Duodenal mucosa (tissue), 2 donors: ENCODE measurements at regions not wholly inside any gene's neighbourhood (a gene's known extent, or its start where the extent isn't known, plus 50 kb on each side); places are given as distances from the start of the nearest gene placed in this dataset.
"Not testable (repeated sequence)": the region's sequence is repeated elsewhere in the genome, so short reads cannot be mapped to it uniquely, and the experiment has no call there.

Experiments used
- H3K27ac ChIP-seq: one replicate; pipeline ENCODE4 v1.7.0; 2013; ENCODE audit warnings: low read depth, low read length
- H3K27me3 ChIP-seq, 2 donors: one replicate each; pipeline ENCODE4 v1.7.0; 2013; ENCODE audit warnings: low read length in 2 of 2, control low read depth in 1 of 2; ENCODE audit not compliant: insufficient read depth in 2 of 2, control insufficient read depth in 1 of 2
- H3K36me3 ChIP-seq, 2 donors: one replicate each; pipeline ENCODE4 v1.7.0; 2013; ENCODE audit warnings: low read length in 2 of 2, control low read depth in 1 of 2; ENCODE audit not compliant: insufficient read depth in 2 of 2, control insufficient read depth in 1 of 2
- H3K4me1 ChIP-seq, 2 donors: one replicate each; pipeline ENCODE4 v1.7.0; 2013; ENCODE audit warnings: low read length in 2 of 2, control low read depth in 1 of 2; ENCODE audit not compliant: insufficient read depth in 2 of 2, control insufficient read depth in 1 of 2
- H3K4me3 ChIP-seq, 2 donors: one replicate each; pipeline ENCODE4 v1.7.0; 2013; ENCODE audit warnings: low read length in 2 of 2, low read depth in 1 of 2
- H3K9ac ChIP-seq, 2 donors: one replicate each; pipeline ENCODE4 v1.7.0; 2013; ENCODE audit warnings: low read length in 2 of 2, low read depth in 1 of 2
- H3K9me3 ChIP-seq, 2 donors: one replicate each; pipeline ENCODE4 v1.7.0; 2013; ENCODE audit warnings: low read length in 2 of 2, control low read depth in 1 of 2; ENCODE audit not compliant: control insufficient read depth in 1 of 2

- not testable (repeated sequence) for H3K4me1 ChIP-seq, H3K36me3 ChIP-seq, H3K27ac ChIP-seq, H3K4me3 ChIP-seq, H3K9ac ChIP-seq, H3K27me3 ChIP-seq, H3K9me3 ChIP-seq
Measured at GRCh38 chr9:31572190-31572589, 812.3 kb upstream of the ACO1 start.

- H3K27ac ChIP-seq = no peak overlapping the region
- no peak overlapping the region for H3K9ac ChIP-seq
- no peaks in the 10 kb centered on the region for H3K4me1 ChIP-seq
- no peak overlapping the region for H3K4me3 ChIP-seq
- no peaks in the 10 kb centered on the region for H3K36me3 ChIP-seq
- no peaks in the 10 kb centered on the region for H3K9me3 ChIP-seq
- no peaks in the 10 kb centered on the region for H3K27me3 ChIP-seq
Measured at GRCh38 chr9:31573561-31573960, 810.9 kb upstream of the ACO1 start.

- H3K4me3 ChIP-seq = no peak overlapping the region
- H3K27ac ChIP-seq = no peak overlapping the region
- no peaks in the 10 kb centered on the region for H3K9me3 ChIP-seq
- H3K9ac ChIP-seq = no peak overlapping the region
- H3K4me1 ChIP-seq = no peaks in the 10 kb centered on the region
- H3K36me3 ChIP-seq = no peaks in the 10 kb centered on the region
- H3K27me3 ChIP-seq = no peaks in the 10 kb centered on the region
Measured at GRCh38 chr9:31574006-31574765, 810.3 kb upstream of the ACO1 start.

GRCh38 chr9:31582071-31582470, 802.4 kb upstream of the ACO1 start:
- H3K27ac ChIP-seq = no peak overlapping the region
- no peaks in the 10 kb centered on the region for H3K36me3 ChIP-seq
- H3K27me3 ChIP-seq = no peaks in the 10 kb centered on the region

GRCh38 chr9:31582561-31582960, 801.9 kb upstream of the ACO1 start:
- Histone ChIP-seq H3K27ac (no peak overlapping the region), H3K9me3 (no peaks in the 10 kb centered on the region), H3K4me1 (no peaks in the 10 kb centered on the region), H3K4me3 (no peak overlapping the region), H3K27me3 (no peaks in the 10 kb centered on the region), H3K36me3 (no peaks in the 10 kb centered on the region), H3K9ac (no peak overlapping the region)

More at GRCh38 chr9:31582071-31582470, 802.4 kb upstream of the ACO1 start:
- H3K9ac ChIP-seq = no peak overlapping the region
- H3K4me3 ChIP-seq = no peak overlapping the region
- H3K9me3 ChIP-seq = no peaks in the 10 kb centered on the region
- no peaks in the 10 kb centered on the region for H3K4me1 ChIP-seq

- H3K27ac ChIP-seq = no peak overlapping the region
Measured at GRCh38 chr9:31585158-31585557, 799.3 kb upstream of the ACO1 start.

GRCh38 chr9:31587146-31587545, 797.3 kb upstream of the ACO1 start:
- Histone ChIP-seq H3K27me3 (no peaks in the 10 kb centered on the region), H3K9me3 (no peaks in the 10 kb centered on the region), H3K4me3 (no peak overlapping the region), H3K36me3 (no peaks in the 10 kb centered on the region), H3K27ac (no peak overlapping the region), H3K4me1 (no peaks in the 10 kb centered on the region), H3K9ac (no peak overlapping the region)

More at GRCh38 chr9:31585158-31585557, 799.3 kb upstream of the ACO1 start:
- Histone ChIP-seq H3K27me3 (no peaks in the 10 kb centered on the region), H3K9me3 (no peaks in the 10 kb centered on the region), H3K4me1 (no peaks in the 10 kb centered on the region), H3K4me3 (no peak overlapping the region), H3K9ac (no peak overlapping the region), H3K36me3 (no peaks in the 10 kb centered on the region)

GRCh38 chr9:31588006-31588405, 796.4 kb upstream of the ACO1 start:
- H3K9ac ChIP-seq = no peak overlapping the region
- H3K4me3 ChIP-seq = no peak overlapping the region
- H3K9me3 ChIP-seq = no peaks in the 10 kb centered on the region
- no peak overlapping the region for H3K27ac ChIP-seq
- no peaks in the 10 kb centered on the region for H3K4me1 ChIP-seq
- H3K27me3 ChIP-seq = no peaks in the 10 kb centered on the region
- no peaks in the 10 kb centered on the region for H3K36me3 ChIP-seq

- Histone ChIP-seq H3K27me3 (no peaks in the 10 kb centered on the region), H3K9me3 (no peaks in the 10 kb centered on the region), H3K4me3 (no peak overlapping the region), H3K9ac (no peak overlapping the region), H3K4me1 (no peaks in the 10 kb centered on the region), H3K36me3 (no peaks in the 10 kb centered on the region), H3K27ac (no peak overlapping the region)
Measured at GRCh38 chr9:31588756-31589155, 795.7 kb upstream of the ACO1 start.

GRCh38 chr9:31590091-31590490, 794.4 kb upstream of the ACO1 start:
- no peaks in the 10 kb centered on the region for H3K9me3 ChIP-seq
- H3K9ac ChIP-seq = no peak overlapping the region
- no peaks in the 10 kb centered on the region for H3K27me3 ChIP-seq
- no peak overlapping the region for H3K4me3 ChIP-seq
- no peaks in the 10 kb centered on the region for H3K4me1 ChIP-seq
- no peak overlapping the region for H3K27ac ChIP-seq
- no peaks in the 10 kb centered on the region for H3K36me3 ChIP-seq
